Hippocampal formation (tissue), 2 donors: ENCODE measurements at regions not wholly inside any gene's neighbourhood (a gene's known extent, or its start where the extent isn't known, plus 50 kb on each side); places are given as distances from the start of the nearest gene placed in this dataset.

Experiments
- DNase-seq, 2 donors: peaks; one replicate each; lab custom pipeline; 2025; lab: John Stamatoyannopoulos, UW

DNA sequence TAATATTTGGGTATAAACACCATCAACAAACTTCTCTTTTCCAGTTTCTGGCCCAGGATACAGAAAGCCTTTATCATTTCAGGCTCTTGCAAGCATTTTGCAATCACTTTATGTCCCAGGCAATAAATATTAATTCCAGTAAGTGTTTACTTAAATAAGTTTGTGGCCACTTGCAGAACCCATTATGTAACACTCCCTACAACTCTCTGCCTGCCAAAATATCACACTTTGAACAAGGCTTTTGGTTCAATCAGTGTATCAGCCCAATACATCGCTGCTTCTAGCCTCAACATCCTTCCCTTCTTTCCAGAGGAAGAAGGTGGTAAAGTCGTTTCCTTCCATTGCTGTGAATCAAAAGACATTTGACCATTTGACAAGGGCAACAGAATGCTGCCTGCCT lies 203.0 kb upstream of the USP25 start:
- DNase-seq: no peak

DNA sequence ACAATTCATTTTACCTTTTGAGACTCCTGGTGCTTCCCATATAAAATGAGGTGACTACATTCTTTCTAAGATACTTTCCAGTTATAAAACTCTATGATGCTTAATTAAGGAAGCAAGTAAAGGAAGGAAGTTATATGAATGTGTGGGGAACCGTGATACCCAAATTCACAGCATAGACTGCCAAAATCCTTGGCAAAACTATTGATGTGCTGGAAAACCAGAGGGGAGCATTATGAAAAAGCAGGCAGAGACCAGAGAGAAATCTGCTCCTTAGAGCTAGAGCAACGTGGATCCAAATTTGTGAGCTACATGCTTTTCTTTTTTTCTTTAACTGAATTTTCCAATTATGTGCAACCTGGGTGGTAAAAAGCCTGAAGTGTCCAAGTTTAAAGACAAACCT lies 201.4 kb upstream of the USP25 start:
- no peak for DNase-seq

DNA sequence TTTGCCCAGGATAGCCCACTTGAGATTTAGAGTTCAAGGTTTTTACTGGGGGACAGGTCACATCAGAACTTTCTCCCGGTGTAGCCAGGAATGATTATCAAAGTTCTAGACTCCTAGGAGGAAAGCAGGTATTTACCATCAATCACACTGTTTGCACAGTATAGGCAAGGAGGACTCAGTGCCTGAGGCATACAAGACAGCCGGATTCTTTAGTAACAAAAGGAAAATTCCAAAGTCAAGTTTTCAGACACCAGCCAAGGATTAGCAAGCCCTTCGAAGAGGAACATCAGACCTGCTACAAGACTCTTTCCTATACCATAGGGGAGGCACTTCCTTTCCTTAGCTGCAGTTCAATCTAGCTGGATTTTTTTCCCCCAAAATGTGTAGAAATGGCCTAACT lies 197.8 kb upstream of the USP25 start:
- no peak for DNase-seq

GRCh38 chr21:15533618-15534017 lies 196.2 kb upstream of the USP25 start:
- no peak for DNase-seq

- no peak for DNase-seq
These were observed 195.3 kb upstream of the USP25 start for GRCh38 chr21:15534450-15534886.

- no peak for DNase-seq
These were observed 190.4 kb upstream of the USP25 start for GRCh38 chr21:15539376-15539775.

DNA sequence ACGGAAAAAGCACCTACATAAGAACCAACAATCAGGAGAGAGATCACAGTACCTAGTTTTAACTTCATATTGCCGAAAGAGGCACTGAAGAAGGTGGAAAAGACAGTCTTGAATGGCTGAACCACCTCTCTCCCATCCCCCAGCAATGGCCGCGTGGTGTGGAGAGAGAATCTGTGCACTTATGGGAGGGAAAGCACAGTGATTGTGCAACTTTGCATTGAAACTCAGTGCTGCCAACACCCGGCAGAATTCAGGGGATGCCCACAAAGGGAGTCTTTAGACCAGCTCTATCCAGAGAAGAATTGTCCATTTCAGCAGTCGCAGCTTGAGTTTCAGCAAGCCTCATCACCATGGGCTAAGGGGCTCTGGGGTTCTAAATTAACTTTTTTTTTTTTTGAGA lies 186.3 kb upstream of the USP25 start:
- DNase-seq: no peak

- DNase-seq: no peak
These were observed 180.1 kb upstream of the USP25 start for GRCh38 chr21:15549671-15550070.

DNA sequence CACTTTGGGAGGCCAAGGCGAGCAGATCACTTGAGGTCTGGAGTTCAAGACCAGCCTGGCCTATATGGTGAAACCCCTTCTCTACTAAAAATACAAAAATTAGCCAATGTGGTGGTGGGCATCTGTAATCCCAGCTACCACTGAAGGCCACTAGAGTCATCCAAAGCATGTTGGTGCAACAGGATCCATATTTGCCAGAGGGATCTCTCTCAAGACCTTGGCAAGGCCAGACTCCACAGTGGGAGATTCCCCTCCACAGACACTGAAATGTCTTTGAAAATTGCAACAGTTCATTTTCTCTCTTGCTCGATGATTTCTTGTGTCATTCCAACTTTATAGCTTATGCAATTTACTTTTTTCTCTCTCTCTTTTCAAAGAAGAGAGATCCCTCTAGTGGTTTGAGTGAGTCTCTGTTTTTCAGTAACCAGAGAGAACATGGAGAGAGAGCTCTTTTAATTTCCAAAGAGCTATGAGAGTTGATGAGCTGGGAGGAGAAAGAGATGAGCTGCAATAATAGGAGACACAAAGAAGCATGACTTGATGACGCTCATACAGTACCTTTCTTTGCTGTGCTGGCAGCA lies 176.8 kb upstream of the USP25 start:
- DNase-seq: no peak

DNA sequence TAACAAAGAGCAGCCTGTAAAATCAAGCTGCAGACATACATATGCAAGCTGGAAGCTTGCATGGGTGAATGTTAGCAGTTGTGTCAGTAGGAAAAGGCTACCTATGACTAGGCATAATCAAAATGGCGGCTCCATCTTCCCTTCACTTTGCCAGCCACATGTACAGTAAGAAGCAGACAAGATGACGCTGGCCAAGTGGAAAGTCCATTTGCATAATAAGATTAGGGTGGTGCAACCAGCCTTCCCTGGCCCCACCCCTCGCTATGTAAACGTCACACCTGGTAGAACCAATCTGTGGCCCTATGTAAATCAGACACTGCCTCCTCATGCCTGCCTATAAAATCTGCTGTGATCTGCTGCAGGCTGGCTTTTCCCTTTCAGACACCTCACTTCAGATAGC lies 171.9 kb upstream of the USP25 start:
- no peak for DNase-seq

- no peak for DNase-seq
These were observed 170.9 kb upstream of the USP25 start for GRCh38 chr21:15558884-15559283.

- no peak for DNase-seq
These were observed 170.1 kb upstream of the USP25 start for GRCh38 chr21:15559660-15560059.

GRCh38 chr21:15560383-15561056 lies 169.3 kb upstream of the USP25 start:
- DNase-seq: no peak

DNA sequence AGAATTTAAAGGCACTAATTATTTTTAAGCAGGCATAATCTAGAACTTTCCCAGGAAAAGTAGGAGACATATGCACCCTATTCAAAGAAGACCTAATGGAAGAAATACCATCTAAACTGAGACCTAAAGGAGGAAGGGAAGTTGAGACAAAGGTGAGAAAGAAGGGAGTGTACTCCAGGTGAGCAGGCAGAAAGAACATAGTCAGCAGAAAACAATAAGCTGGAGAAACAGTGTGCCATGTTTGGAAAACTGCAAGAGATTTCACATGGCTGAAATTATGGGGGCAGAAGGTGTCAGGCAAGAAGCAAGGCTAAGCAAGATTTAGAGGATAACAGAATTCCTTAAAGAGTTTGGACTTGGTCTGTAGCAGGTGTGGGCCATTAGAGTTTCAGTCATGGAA lies 167.0 kb upstream of the USP25 start:
- DNase-seq: no peak

- DNase-seq: no peak
These were observed 164.9 kb upstream of the USP25 start for GRCh38 chr21:15564907-15565306.

GRCh38 chr21:15566703-15567102 lies 163.1 kb upstream of the USP25 start:
- DNase-seq: no peak

DNA sequence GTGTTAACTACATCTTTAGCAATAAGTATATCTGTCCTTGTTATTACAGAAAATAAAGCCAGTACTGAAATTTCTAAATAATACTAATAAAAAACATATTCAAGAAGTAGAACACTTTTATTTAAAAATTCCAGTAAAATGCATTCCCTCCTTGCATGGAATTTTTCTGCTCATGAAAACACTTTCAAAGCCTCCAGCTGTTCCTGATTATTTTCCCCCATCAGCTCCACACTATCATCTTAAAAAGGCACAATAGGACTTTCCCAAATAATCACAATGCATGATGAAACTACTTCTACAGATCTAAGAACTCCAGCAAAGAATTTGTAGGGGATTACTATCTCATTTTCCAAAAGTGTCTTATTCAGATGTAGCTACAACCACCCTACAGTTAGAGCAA lies 162.6 kb upstream of the USP25 start:
- DNase-seq: no peak

DNA sequence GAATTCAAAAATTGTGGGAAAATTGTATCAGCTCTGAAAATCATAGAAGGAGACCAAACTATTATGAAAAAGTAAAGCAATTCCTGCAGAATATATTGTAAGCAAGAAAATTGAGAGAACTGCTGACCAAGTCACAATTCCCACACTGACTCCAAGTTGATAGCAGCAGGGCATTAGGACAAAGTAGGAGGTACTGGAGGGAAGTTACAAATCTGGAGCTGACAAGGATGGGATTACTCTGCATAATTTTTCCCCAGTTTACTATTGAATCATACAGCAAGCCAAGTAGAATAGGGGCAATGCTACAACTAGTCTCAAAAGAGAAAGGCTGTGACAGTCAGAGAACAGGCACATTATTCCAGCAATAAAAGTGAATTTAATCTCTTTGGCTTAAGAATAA lies 161.3 kb upstream of the USP25 start:
- DNase-seq: no peak

DNA sequence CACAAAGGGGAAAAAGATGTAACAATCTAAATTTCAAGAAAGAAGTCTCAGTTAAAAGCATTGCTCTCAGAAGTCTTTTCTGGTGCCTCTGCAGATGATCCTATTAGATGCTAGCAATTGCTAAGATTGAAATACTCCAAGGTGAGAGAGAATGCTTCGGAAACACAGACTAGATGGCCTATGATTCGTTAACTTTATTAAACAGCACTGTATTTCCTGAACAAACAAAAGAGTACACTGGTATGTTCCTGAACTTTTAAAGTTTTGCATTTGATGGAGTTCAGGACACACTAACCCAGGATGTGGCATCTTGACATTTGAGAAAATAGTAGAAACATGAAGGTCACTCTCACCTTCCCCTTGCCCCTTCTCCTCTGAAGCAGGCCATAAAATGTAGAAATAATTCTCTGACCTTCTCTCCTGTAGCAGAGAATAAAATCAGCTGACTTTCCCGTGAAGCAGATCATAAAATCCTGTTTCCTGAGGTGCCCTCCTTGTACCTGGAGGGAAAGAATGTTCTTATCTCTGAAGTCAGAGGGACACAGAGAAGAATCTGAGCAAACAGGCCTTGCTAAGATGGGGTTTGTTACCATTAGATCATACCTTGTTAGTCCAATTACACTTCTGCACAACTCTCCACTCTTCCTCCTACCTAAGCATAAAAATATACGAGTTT lies 142.9 kb upstream of the USP25 start:
- no peak for DNase-seq

GRCh38 chr21:15592271-15592860 lies 137.4 kb upstream of the USP25 start:
- DNase-seq: peak in 1 of 2 donors; percentile 63

- no peak for DNase-seq
These were observed 136.8 kb upstream of the USP25 start for GRCh38 chr21:15592957-15593356.

- no peak for DNase-seq
These were observed 128.4 kb upstream of the USP25 start for GRCh38 chr21:15601390-15601789.

GRCh38 chr21:15604413-15604812 lies 125.4 kb upstream of the USP25 start:
- no peak for DNase-seq
